Panc1 (cell line): ENCODE measurements at regions not wholly inside any gene's neighbourhood (a gene's known extent, or its start where the extent isn't known, plus 50 kb on each side); places are given as distances from the start of the nearest gene placed in this dataset.

Source experiments
- POLR2AphosphoS5 ChIP-seq: IDR thresholded peaks from 2 replicates; pipeline ENCODE4 v1.6.1; 2012; ENCODE audit warnings: mild to moderate bottlenecking, low read depth, low read length, moderate library complexity
- SIN3A ChIP-seq: IDR thresholded peaks from 2 replicates; pipeline ENCODE4 v1.6.1; 2012; ENCODE audit warnings: low read depth, mild to moderate bottlenecking, low read length, moderate library complexity, borderline replicate concordance; ENCODE audit not compliant: insufficient read depth
- TF ChIP-seq, protein P1 (sequence below): fragments of 450-650 bp; IDR thresholded peaks from 2 replicates; pipeline ENCODE4 v1.5.1; 2017; ENCODE audit warnings: mild to moderate bottlenecking

DNA sequence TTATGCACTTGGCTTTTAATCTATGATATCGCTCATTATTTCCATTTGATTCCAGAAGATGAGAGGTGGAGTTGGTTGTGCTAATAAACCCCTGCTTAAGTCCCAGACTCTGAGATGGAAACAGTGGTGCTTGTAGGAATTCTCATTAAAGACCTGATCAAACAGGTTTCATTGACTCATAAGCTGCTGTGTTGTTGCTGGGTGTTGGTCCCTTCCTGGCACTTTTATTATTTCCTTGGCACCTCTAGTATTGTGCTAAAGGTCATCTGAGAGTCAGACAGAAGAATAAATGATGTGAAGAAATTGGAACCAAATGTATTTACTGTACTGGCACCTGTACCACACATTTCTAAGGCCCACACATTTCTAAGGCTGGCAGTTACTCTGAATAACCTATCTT is 544.7 kb upstream of the NR3C2 start:
- TF ChIP-seq, protein P1, sequence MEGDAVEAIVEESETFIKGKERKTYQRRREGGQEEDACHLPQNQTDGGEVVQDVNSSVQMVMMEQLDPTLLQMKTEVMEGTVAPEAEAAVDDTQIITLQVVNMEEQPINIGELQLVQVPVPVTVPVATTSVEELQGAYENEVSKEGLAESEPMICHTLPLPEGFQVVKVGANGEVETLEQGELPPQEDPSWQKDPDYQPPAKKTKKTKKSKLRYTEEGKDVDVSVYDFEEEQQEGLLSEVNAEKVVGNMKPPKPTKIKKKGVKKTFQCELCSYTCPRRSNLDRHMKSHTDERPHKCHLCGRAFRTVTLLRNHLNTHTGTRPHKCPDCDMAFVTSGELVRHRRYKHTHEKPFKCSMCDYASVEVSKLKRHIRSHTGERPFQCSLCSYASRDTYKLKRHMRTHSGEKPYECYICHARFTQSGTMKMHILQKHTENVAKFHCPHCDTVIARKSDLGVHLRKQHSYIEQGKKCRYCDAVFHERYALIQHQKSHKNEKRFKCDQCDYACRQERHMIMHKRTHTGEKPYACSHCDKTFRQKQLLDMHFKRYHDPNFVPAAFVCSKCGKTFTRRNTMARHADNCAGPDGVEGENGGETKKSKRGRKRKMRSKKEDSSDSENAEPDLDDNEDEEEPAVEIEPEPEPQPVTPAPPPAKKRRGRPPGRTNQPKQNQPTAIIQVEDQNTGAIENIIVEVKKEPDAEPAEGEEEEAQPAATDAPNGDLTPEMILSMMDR = no peak
- TF ChIP-seq SIN3A (no peak), POLR2AphosphoS5 (no peak)
